Psoas muscle (tissue), 7 donors: ENCODE measurements at regions not wholly inside any gene's neighbourhood (a gene's known extent, or its start where the extent isn't known, plus 50 kb on each side); places are given as distances from the start of the nearest gene placed in this dataset.
"Not testable (repeated sequence)": the region's sequence is repeated elsewhere in the genome, so short reads cannot be mapped to it uniquely, and the experiment has no call there.

Experiments used
- ATAC-seq, 4 donors: fragments of 200-7000 bp; cut with Tn5 transposase; one replicate each; pipeline ENCODE4 v1.9.1; 2020; ENCODE audit warnings: moderate library complexity in 3 of 4, mild to moderate bottlenecking in 2 of 4
- DNase-seq, 2 donors: peaks; one replicate each; pipeline ENCODE4 v3.0.0-alpha.2; 2020
- H3K27ac ChIP-seq: fragments of 200-600 bp; one replicate; pipeline ENCODE4 v1.8.0; 2022
- H3K27me3 ChIP-seq, 3 donors: fragments of 200-600 bp in 1 of 3; one replicate each; pipeline versions ENCODE4 v1.6.1 to v1.8.0; 2013 to 2022; ENCODE audit warnings: low read length in 2 of 3, mild to moderate bottlenecking in 2 of 3, moderate library complexity in 1 of 3; ENCODE audit not compliant: insufficient read depth in 3 of 3
- H3K36me3 ChIP-seq, 2 donors: fragments of 200-600 bp in 1 of 2; one replicate each; pipeline versions ENCODE4 v1.6.1 to v1.8.0; 2013 to 2022; ENCODE audit warnings: low read depth in 1 of 2, mild to moderate bottlenecking in 1 of 2, moderate library complexity in 1 of 2; ENCODE audit not compliant: insufficient read depth in 1 of 2
- H3K4me1 ChIP-seq: fragments of 200-600 bp; one replicate; pipeline ENCODE4 v1.8.0; 2022
- H3K4me3 ChIP-seq: fragments of 200-600 bp; one replicate; pipeline ENCODE4 v1.8.0; 2022; ENCODE audit warnings: mild to moderate bottlenecking
- H3K9me3 ChIP-seq: fragments of 200-600 bp; one replicate; pipeline ENCODE4 v1.8.0; 2022
- CTCF ChIP-seq: fragments of 200-600 bp; IDR thresholded peaks from one replicate; pipeline ENCODE4 v1.8.0; 2022; ENCODE audit warnings: antibody characterized with exemption
- WGBS, 3 donors: extraction: QIAGEN DNeasy Blood & Tissue Kit; methylation state at CpG; one replicate each; pipeline versions ENCODE4 v1.1.6 to v1.1.7; 2013; 5-methylcytosine and 5-hydroxymethylcytosine counted together
- intact Hi-C, 2 donors: fragments of 100-400 bp; cut with DNase I; formaldehyde crosslinking; loops; one replicate each; pipeline versions ENCODE4 v1.11.0 to v1.14.2; 2022
- donor health status: healthy with polysubstance abuse.
- donor health status: DM: no; HTN: no; CAD: no; lungs with moderate emphysema.
- donor health status: Bipolar disorder and iron deficiency.
- donor health status: healthy.
- donor health status: DM: yes; HTN: yes; CAD: no.
- donor health status: DM: no; HTN: no; CAD: no.
- donor health status: DM: yes; HTN: yes; CAD: no.

- ATAC-seq, H3K4me1 ChIP-seq, H3K4me3 ChIP-seq, intact Hi-C loops, DNase-seq, H3K27me3 ChIP-seq, H3K9me3 ChIP-seq, H3K36me3 ChIP-seq, H3K27ac ChIP-seq: not testable (repeated sequence)
- WGBS, 3 donors: 67 to 68% (median 67%) methylated on average over 3 to 4 of the region's 4 CpGs
Measured at GRCh38 chr2:130267572-130267971, 69.3 kb upstream of the TUBA3E start.

DNA sequence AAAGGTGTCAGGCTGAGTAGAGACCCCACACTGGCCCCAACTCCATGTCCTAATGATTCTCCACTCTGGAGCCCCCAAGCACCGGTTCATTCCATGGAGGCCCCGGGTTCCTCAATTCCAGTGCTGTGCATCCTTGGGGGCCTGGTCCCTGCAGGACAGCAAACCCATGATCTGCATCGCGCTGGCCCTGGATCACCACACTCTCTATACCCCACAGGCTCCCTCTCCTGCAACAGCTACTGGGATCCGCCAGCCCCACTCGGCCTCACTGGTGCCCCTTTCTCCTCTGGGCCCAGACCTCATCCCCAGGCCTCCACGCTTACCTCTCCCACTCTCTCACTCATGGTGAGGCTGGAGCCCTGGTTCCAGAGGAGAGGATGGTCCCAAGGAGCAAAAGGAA lies 68.6 kb upstream of the TUBA3E start:
- ATAC-seq, H3K4me3 ChIP-seq, H3K4me1 ChIP-seq, DNase-seq, H3K27me3 ChIP-seq, H3K9me3 ChIP-seq, intact Hi-C loops, H3K36me3 ChIP-seq, H3K27ac ChIP-seq: not testable (repeated sequence)
- 90 to 94% (median 92%) methylated on average over 7 of the region's 7 CpGs for WGBS, 3 donors

DNA sequence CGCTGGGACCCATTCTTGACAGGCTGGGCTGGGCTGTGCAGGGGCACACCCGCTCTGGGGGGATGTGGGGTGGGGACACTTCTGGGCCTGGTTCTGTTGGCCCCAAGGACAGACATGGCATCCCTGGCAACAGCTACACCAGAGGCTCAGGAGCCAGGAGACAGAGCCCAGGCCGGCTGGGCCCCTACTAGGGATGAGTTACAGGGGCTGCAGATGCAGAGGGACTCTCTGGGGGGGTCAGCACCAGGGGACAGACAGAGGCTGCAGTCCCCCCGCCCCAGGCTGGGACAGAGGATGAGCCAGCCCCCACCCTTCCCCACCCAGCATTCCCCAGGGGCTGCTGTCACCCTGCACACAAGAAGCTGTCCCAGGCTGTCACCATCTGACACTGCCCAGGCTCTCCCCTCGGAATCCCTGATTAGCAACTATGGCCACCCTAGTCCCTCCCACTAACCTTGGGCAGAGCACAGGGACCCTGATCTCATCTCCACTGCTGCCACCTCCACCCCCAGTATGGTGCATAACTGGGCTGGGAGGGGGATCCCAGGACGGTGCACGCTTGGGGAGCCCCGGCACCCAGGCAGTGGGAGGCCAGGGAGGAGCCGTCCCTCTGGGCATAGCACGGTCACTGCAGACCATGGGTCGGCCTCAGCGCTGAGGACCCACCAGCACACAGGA lies 67.5 kb upstream of the TUBA3E start:
- H3K9me3 ChIP-seq, H3K27ac ChIP-seq, H3K27me3 ChIP-seq, H3K36me3 ChIP-seq, DNase-seq, H3K4me3 ChIP-seq, ATAC-seq, intact Hi-C loops, H3K4me1 ChIP-seq: not testable (repeated sequence)
- WGBS, 3 donors: 86 to 94% (median 90%) methylated on average over 9 to 11 of the region's 12 CpGs

DNA sequence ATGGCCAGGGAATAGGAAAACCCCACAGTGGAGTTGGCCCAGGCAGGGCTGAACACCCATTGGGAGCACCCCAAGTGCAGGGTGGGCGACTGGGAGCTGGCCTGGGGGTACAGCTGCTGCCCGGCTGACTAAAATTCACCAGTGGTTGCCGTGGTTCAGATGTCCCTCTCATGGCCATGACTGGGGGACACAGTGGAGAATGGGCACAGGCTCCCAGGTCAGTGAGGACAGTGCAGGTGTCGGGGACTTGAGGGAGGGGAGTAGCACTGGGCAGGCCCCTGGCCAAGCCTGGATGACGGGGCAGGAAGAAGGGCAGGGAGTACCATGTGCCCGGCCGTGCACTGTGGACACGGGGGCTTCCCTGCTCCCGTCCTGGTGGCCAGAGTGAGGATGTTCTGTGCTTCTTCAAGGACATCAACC lies 66.7 kb upstream of the TUBA3E start:
- intact Hi-C loops, H3K4me3 ChIP-seq, H3K27me3 ChIP-seq, H3K36me3 ChIP-seq, H3K9me3 ChIP-seq, DNase-seq, H3K27ac ChIP-seq, ATAC-seq, H3K4me1 ChIP-seq: not testable (repeated sequence)
- WGBS, 3 donors: 83 to 90% (median 88%) methylated on average over 9 of the region's 9 CpGs

- Histone ChIP-seq H3K4me3 (no peak overlapping the region), H3K4me1 (no peaks in the 10 kb centered on the region), H3K27ac (no peak overlapping the region), H3K9me3 (no peaks in the 10 kb centered on the region), H3K36me3 (no peaks in the 10 kb centered on the region), H3K27me3 (no peaks in the 10 kb centered on the region)
- no peak for ATAC-seq
- no peak for DNase-seq
- intact Hi-C loops: no loop called here
- 82 to 89% (median 87%) methylated on average over 5 of the region's 5 CpGs for WGBS, 3 donors
- no peak for TF ChIP-seq CTCF
Measured at GRCh38 chr2:130264501-130264900, 66.3 kb upstream of the TUBA3E start.

DNA sequence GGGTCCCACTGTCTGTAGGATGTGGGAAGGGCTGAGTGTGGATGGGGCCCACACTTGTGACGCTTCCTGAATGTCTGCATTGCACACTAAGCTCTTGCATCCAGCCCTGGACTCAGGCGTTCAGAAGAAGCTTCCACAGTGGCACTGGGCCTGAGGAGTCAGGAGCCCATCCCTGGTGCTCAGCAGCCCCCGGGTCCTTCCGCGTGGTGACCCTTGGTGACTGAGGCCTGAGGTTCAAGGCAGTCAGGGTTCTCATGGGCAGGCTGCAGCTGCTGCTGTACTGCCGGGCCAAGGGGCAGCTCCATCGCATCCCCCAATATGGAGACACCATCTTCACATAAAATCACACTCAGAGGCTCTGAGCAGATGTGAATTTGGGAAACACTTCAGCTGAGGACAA lies 65.8 kb upstream of the TUBA3E start:
- H3K36me3 ChIP-seq: no peaks in the 10 kb centered on the region
- no peak overlapping the region for H3K4me3 ChIP-seq
- peaks cover 0 to 2% (median 0%) of the 10 kb centered on the region in 3 donors for H3K27me3 ChIP-seq
- H3K27ac ChIP-seq: no peak overlapping the region
- ATAC-seq (no peak), DNase-seq (no peak)
- no peak for TF ChIP-seq CTCF
- no peaks in the 10 kb centered on the region for H3K4me1 ChIP-seq
- H3K9me3 ChIP-seq: no peaks in the 10 kb centered on the region
- intact Hi-C loops: no loop called here
- 82 to 85% (median 84%) methylated on average over 7 of the region's 7 CpGs for WGBS, 3 donors

- no peaks in the 10 kb centered on the region for H3K36me3 ChIP-seq
- DNase-seq: no peak
- intact Hi-C loops: no loop called here
- no peak overlapping the region for H3K27ac ChIP-seq
- TF ChIP-seq CTCF: no peak
- WGBS, 3 donors: 69 to 71% (median 70%) methylated on average over 7 of the region's 7 CpGs
- H3K4me3 ChIP-seq: no peak overlapping the region
- no peaks in the 10 kb centered on the region for H3K4me1 ChIP-seq
- no peak for ATAC-seq
- H3K27me3 ChIP-seq: peaks cover 0 to 3% (median 0%) of the 10 kb centered on the region in 3 donors
- H3K9me3 ChIP-seq: no peaks in the 10 kb centered on the region
Measured at GRCh38 chr2:130263606-130264005, 65.4 kb upstream of the TUBA3E start.
